Astrocyte (in vitro differentiated cells and primary cell): ENCODE measurements at regions not wholly inside any gene's neighbourhood (a gene's known extent, or its start where the extent isn't known, plus 50 kb on each side); places are given as distances from the start of the nearest gene placed in this dataset.

ENCODE experiments used
- EZH2 ChIP-seq: IDR thresholded peaks from 2 replicates; pipeline ENCODE4 v1.6.1; 2012; ENCODE audit warnings: mild to moderate bottlenecking, low read length, inconsistent platforms; ENCODE audit not compliant: insufficient read depth
- TF ChIP-seq, protein P1 (sequence below): IDR thresholded peaks from 2 replicates; pipeline ENCODE4 v1.5.1; 2011; ENCODE audit warnings: low read depth, mild to moderate bottlenecking, inconsistent platforms, low read length, moderate library complexity; ENCODE audit not compliant: insufficient read depth

GRCh38 chr6:121873595-121873994 is 438.1 kb downstream of the GJA1 start:
- no peak for TF ChIP-seq EZH2
- TF ChIP-seq, protein P1, sequence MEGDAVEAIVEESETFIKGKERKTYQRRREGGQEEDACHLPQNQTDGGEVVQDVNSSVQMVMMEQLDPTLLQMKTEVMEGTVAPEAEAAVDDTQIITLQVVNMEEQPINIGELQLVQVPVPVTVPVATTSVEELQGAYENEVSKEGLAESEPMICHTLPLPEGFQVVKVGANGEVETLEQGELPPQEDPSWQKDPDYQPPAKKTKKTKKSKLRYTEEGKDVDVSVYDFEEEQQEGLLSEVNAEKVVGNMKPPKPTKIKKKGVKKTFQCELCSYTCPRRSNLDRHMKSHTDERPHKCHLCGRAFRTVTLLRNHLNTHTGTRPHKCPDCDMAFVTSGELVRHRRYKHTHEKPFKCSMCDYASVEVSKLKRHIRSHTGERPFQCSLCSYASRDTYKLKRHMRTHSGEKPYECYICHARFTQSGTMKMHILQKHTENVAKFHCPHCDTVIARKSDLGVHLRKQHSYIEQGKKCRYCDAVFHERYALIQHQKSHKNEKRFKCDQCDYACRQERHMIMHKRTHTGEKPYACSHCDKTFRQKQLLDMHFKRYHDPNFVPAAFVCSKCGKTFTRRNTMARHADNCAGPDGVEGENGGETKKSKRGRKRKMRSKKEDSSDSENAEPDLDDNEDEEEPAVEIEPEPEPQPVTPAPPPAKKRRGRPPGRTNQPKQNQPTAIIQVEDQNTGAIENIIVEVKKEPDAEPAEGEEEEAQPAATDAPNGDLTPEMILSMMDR, result no peak
